ENCODE measurements at regions not wholly inside any gene's neighbourhood (a gene's known extent, or its start where the extent isn't known, plus 50 kb on each side); places are given as distances from the start of the nearest gene placed in this dataset.

DNA sequence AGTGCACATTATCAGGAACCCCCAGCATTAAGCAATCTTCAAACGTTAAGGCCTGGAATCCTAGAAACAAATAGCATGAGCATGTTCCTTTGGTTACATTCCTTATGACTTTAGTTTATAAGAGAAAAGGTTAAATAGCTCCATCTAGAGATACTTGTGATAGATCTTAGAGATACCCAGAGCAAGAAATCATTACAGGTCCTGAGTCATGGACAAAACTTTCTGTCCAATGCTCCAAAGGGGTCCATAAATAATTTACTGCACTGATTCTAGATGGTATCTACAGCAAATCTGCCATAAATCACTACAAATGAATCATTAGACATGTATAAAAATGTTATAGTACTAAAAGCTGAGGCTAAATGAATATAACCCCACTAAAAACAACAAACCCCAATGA, 139.6 kb downstream of the HTR1A start:
- Histone ChIP-seq H3K4me3 (no peak overlapping the region), H3K27me3 (ENCODE audit: insufficient read depth in 3 of 3, low read length in 2 of 3) (peaks cover 0 to 2% (median 0%) of the 10 kb centered on the region in 3 donors), H3K36me3 (ENCODE audit: insufficient read depth in 1 of 2, low read depth in 1 of 2) (no peaks in the 10 kb centered on the region), H3K27ac (no peak overlapping the region), H3K9me3 (no peaks in the 10 kb centered on the region), H3K4me1 (no peaks in the 10 kb centered on the region)
- TF ChIP-seq, protein P1, sequence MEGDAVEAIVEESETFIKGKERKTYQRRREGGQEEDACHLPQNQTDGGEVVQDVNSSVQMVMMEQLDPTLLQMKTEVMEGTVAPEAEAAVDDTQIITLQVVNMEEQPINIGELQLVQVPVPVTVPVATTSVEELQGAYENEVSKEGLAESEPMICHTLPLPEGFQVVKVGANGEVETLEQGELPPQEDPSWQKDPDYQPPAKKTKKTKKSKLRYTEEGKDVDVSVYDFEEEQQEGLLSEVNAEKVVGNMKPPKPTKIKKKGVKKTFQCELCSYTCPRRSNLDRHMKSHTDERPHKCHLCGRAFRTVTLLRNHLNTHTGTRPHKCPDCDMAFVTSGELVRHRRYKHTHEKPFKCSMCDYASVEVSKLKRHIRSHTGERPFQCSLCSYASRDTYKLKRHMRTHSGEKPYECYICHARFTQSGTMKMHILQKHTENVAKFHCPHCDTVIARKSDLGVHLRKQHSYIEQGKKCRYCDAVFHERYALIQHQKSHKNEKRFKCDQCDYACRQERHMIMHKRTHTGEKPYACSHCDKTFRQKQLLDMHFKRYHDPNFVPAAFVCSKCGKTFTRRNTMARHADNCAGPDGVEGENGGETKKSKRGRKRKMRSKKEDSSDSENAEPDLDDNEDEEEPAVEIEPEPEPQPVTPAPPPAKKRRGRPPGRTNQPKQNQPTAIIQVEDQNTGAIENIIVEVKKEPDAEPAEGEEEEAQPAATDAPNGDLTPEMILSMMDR (IDR thresholded peaks at IDR 0.05) = no peak
- DNase-seq (no peak), ATAC-seq (no peak)
- intact Hi-C loops (cut with DNase I) = no loop called here
- 22 to 31% (median 27%) methylated on average over 1 of the region's 1 CpG for WGBS, 3 donors

DNA sequence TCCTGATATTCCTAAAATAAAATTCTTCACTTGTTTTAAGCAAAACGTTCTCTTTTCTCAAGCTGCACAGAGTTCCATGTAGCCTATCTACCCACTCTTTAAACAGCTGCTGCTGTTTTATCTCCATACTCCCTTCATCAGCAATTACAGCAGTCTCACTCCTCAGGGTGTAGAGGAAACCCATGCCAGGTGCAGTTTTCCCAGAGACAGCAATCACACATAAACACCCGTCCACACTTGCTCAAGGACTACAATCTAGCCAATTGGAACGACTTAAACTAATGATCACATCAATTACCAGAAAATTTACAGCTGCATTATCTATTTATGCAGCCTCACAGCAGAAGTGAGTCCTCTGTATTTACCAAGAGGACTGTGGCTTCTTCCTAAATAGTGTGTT, 141.7 kb downstream of the HTR1A start:
- Histone ChIP-seq H3K4me1 (no peaks in the 10 kb centered on the region), H3K27ac (no peak overlapping the region), H3K27me3 (ENCODE audit: insufficient read depth in 3 of 3, low read length in 2 of 3) (peaks cover 0 to 2% (median 0%) of the 10 kb centered on the region in 3 donors), H3K4me3 (no peak overlapping the region), H3K36me3 (ENCODE audit: insufficient read depth in 1 of 2, low read depth in 1 of 2) (no peaks in the 10 kb centered on the region), H3K9me3 (no peaks in the 10 kb centered on the region)
- ATAC-seq = no peak
- TF ChIP-seq, protein P1 (IDR thresholded peaks at IDR 0.05) = no peak
- intact Hi-C loops (cut with DNase I) = no loop called here
- DNase-seq = no peak
- 25 to 34% (median 34%) methylated on average over 3 of the region's 3 CpGs for WGBS, 3 donors

DNA sequence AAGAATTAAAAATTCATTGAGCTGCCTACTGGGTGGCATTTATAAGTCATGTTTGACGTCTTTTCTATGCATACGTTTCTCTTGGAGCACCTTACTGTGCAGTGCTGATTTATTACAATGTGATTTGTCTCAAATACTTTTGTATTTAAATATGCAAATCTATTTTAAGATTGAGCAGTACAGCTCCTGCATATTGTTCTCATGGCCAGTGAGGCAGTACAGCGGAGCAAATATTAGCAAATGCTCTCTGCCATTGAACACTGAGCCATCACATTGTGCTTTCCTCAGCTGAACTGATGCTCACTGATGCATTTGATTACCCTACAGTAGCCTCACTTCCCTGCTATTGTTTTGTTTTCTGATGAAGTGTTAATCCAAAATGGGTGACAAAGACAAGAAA, 149.6 kb downstream of the HTR1A start:
- DNase-seq = no peak

DNA sequence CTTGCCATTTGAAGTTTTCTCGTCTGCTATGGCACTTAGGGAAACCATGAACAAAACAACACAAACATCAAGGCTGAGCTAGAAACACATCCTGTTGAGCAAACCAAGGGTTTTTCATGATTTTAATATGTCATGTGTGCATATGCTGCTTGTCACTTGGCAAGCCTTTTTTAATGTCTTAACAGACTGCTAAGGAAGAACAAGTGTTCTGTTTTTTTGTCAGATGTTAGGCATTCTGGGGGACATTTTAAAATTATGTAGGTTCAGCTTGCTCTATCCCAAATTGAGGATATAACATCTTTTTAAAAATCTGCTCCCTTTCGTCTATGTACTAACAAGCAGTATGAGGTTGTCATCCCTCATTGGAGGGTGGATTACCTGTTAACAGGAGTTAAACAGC, 150.3 kb downstream of the HTR1A start:
- no peak for ATAC-seq
- Histone ChIP-seq H3K27me3 (ENCODE audit: insufficient read depth in 3 of 3, low read length in 2 of 3) (no peaks in the 10 kb centered on the region), H3K9me3 (peaks cover 6% of the 10 kb centered on the region), H3K27ac (no peak overlapping the region), H3K36me3 (ENCODE audit: insufficient read depth in 1 of 2, low read depth in 1 of 2) (no peaks in the 10 kb centered on the region), H3K4me3 (no peak overlapping the region), H3K4me1 (no peaks in the 10 kb centered on the region)
- TF ChIP-seq, protein P1 (IDR thresholded peaks at IDR 0.05) = no peak
- 75 to 93% (median 78%) methylated on average over 2 of the region's 2 CpGs for WGBS, 3 donors
- intact Hi-C loops (cut with DNase I) = no loop called here
- no peak for DNase-seq

More for the DNA sequence above, 149.6 kb downstream of the HTR1A start:
- WGBS, 3 donors = 83 to 87% (median 86%) methylated on average over 3 of the region's 3 CpGs
- H3K4me1 ChIP-seq = no peaks in the 10 kb centered on the region
- no peaks in the 10 kb centered on the region for H3K36me3 ChIP-seq (ENCODE audit: insufficient read depth in 1 of 2, low read depth in 1 of 2)
- no peaks in the 10 kb centered on the region for H3K27me3 ChIP-seq (ENCODE audit: insufficient read depth in 3 of 3, low read length in 2 of 3)
- H3K27ac ChIP-seq = no peak overlapping the region
- TF ChIP-seq, protein P1 (IDR thresholded peaks at IDR 0.05) = no peak
- intact Hi-C loops (cut with DNase I) = no loop called here
- H3K4me3 ChIP-seq = no peak overlapping the region
- ATAC-seq = no peak
- peaks cover 6% of the 10 kb centered on the region for H3K9me3 ChIP-seq

DNA sequence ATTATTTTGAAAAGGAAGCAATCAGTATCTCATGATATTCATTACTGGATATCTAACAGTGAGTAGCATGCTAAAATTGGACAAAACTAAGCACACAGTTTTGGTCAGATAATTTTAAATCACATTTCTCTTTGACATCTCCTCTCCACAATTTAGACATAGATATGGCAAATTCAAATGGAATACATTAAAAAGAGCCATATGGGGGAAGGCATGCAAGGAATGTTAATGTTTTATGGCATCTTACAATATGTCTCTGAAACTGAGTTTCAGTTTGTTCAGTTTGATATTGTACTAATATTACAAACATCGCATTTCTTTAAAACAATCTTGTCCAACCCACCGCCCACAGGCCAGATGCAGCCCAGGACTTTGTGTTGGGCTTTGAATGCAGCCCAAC, 151.0 kb downstream of the HTR1A start:
- TF ChIP-seq, protein P1 (IDR thresholded peaks at IDR 0.05) = no peak
- Histone ChIP-seq H3K27me3 (ENCODE audit: insufficient read depth in 3 of 3, low read length in 2 of 3) (no peaks in the 10 kb centered on the region), H3K27ac (no peak overlapping the region), H3K4me1 (no peaks in the 10 kb centered on the region), H3K4me3 (no peak overlapping the region), H3K9me3 (peaks cover 6% of the 10 kb centered on the region), H3K36me3 (ENCODE audit: insufficient read depth in 1 of 2, low read depth in 1 of 2) (no peaks in the 10 kb centered on the region)
- 75 to 80% (median 78%) methylated on average over 2 of the region's 2 CpGs for WGBS, 3 donors
- DNase-seq (no peak), ATAC-seq (no peak)
- intact Hi-C loops (cut with DNase I) = no loop called here
